ENCODE measurements at regions not wholly inside any gene's neighbourhood (a gene's known extent, or its start where the extent isn't known, plus 50 kb on each side); places are given as distances from the start of the nearest gene placed in this dataset.

DNA sequence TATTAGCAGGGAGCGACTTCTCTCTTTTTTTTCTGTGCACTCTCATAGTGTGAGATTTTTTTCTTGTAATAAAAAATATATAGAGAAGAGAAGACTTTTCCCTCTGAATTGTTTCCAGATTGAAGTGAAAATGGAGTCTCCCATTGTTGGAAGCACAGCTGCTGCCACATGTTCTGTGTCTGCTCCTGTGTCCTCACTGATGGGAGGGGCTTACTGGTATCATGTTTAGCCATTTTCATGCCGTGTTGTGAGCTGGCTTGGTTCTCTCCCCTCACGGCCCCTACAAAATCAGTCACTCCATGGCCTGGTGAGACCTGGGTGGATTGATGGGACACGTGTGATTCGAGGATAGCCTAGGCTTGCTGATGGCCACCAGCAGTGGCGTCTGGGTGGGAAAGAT is 379.7 kb upstream of the DDHD1 start:
- intact Hi-C loops (cut with DNase I), result loop anchor here (10.0 kb wide), 1 partner anchor 812 kb away; no protein-coding TSS in a partner anchor
- peak in 1 of 5 donors; percentile 77 for DNase-seq
- H3K9ac ChIP-seq (ENCODE audit: low read length in 3 of 3), result no peak overlapping the region
- no peaks in the 10 kb centered on the region for H3K27me3 ChIP-seq (ENCODE audit: control insufficient read depth, insufficient read depth, low read length)
- H3K9me3 ChIP-seq (ENCODE audit: control insufficient read depth in 2 of 3, insufficient read depth in 1 of 3, low read length in 3 of 3), result no peaks in the 10 kb centered on the region
- no peaks in the 10 kb centered on the region for H3K36me3 ChIP-seq (ENCODE audit: control insufficient read depth in 2 of 3, insufficient read depth in 3 of 3, low read length in 3 of 3)
- no peak overlapping the region for H3K4me3 ChIP-seq (ENCODE audit: low read length in 3 of 3)
- no peak for FAIRE-seq
- no peaks in the 10 kb centered on the region for H3K4me1 ChIP-seq (ENCODE audit: control insufficient read depth in 2 of 3, insufficient read depth in 2 of 3, low read depth in 1 of 3, low read length in 3 of 3)
- no peak overlapping the region for H3K27ac ChIP-seq (ENCODE audit: low read depth in 2 of 2, low read length in 2 of 2)
- TF ChIP-seq, protein P1, sequence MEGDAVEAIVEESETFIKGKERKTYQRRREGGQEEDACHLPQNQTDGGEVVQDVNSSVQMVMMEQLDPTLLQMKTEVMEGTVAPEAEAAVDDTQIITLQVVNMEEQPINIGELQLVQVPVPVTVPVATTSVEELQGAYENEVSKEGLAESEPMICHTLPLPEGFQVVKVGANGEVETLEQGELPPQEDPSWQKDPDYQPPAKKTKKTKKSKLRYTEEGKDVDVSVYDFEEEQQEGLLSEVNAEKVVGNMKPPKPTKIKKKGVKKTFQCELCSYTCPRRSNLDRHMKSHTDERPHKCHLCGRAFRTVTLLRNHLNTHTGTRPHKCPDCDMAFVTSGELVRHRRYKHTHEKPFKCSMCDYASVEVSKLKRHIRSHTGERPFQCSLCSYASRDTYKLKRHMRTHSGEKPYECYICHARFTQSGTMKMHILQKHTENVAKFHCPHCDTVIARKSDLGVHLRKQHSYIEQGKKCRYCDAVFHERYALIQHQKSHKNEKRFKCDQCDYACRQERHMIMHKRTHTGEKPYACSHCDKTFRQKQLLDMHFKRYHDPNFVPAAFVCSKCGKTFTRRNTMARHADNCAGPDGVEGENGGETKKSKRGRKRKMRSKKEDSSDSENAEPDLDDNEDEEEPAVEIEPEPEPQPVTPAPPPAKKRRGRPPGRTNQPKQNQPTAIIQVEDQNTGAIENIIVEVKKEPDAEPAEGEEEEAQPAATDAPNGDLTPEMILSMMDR (IDR thresholded peaks at IDR 0.05; ENCODE audit: borderline replicate concordance, extremely low read depth, insufficient read depth), result no peak

GRCh38 chr14:53531730-53532129 is 378.6 kb upstream of the DDHD1 start:
- intact Hi-C loops (cut with DNase I), result loop anchor here (10.0 kb wide), 1 partner anchor 813 kb away; no protein-coding TSS in a partner anchor
- Histone ChIP-seq H3K27me3 (ENCODE audit: control insufficient read depth, insufficient read depth, low read length) (no peaks in the 10 kb centered on the region), H3K9ac (ENCODE audit: low read length in 3 of 3) (no peak overlapping the region), H3K4me1 (ENCODE audit: control insufficient read depth in 2 of 3, insufficient read depth in 2 of 3, low read depth in 1 of 3, low read length in 3 of 3) (no peaks in the 10 kb centered on the region), H3K36me3 (ENCODE audit: control insufficient read depth in 2 of 3, insufficient read depth in 3 of 3, low read length in 3 of 3) (no peaks in the 10 kb centered on the region), H3K4me3 (ENCODE audit: low read length in 3 of 3) (no peak overlapping the region), H3K27ac (ENCODE audit: low read depth in 2 of 2, low read length in 2 of 2) (no peak overlapping the region), H3K9me3 (ENCODE audit: control insufficient read depth in 2 of 3, insufficient read depth in 1 of 3, low read length in 3 of 3) (no peaks in the 10 kb centered on the region)
- TF ChIP-seq, protein P1 (IDR thresholded peaks at IDR 0.05; ENCODE audit: borderline replicate concordance, extremely low read depth, insufficient read depth), result no peak
- DNase-seq (no peak), FAIRE-seq (no peak)

DNA sequence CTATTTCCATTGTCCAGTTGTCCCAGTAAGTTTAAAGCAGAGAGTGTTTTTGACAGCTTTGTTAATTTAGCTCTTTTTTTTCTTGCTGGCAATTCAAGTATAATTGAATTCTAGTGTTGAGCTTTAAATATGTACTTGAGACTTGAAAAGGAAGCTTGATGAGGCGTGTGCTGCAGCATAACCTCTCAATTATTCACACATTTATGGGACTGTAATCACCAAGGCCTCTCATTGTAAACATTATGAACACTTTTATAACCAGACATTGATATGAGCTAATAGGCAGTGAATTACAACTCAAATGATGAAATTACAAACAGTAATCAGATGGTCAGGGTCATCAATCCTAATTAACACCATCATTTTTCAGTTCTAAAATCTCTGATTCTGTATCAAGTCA is 378.0 kb upstream of the DDHD1 start:
- Histone ChIP-seq H3K4me1 (ENCODE audit: control insufficient read depth in 2 of 3, insufficient read depth in 2 of 3, low read depth in 1 of 3, low read length in 3 of 3) (no peaks in the 10 kb centered on the region), H3K27me3 (ENCODE audit: control insufficient read depth, insufficient read depth, low read length) (no peaks in the 10 kb centered on the region), H3K36me3 (ENCODE audit: control insufficient read depth in 2 of 3, insufficient read depth in 3 of 3, low read length in 3 of 3) (no peaks in the 10 kb centered on the region), H3K9me3 (ENCODE audit: control insufficient read depth in 2 of 3, insufficient read depth in 1 of 3, low read length in 3 of 3) (no peaks in the 10 kb centered on the region), H3K4me3 (ENCODE audit: low read length in 3 of 3) (no peak overlapping the region), H3K27ac (ENCODE audit: low read depth in 2 of 2, low read length in 2 of 2) (no peak overlapping the region), H3K9ac (ENCODE audit: low read length in 3 of 3) (no peak overlapping the region)
- TF ChIP-seq, protein P1 (IDR thresholded peaks at IDR 0.05; ENCODE audit: borderline replicate concordance, extremely low read depth, insufficient read depth), result no peak
- intact Hi-C loops (cut with DNase I), result loop anchor here (10.0 kb wide), 1 partner anchor 814 kb away; no protein-coding TSS in a partner anchor
- DNase-seq, result no peak
- no peak for FAIRE-seq

DNA sequence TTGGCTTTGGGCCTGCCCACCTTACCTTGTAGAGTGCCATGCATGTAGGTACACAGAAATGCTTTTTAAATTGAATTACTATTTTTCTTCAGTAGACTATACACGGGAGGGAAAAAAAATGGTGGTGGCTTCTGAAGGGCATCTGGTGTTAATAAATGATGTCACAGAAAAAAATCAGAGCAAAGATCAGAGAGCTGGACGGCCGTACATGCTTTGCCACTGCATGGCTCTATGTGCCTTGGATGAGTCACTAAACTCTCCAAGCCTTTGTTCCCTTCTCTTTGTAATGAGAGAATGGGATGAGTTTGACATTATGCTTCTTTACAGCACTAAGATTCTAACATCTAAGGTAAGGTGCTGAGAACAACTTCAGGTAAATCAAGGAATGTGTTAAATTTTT is 376.4 kb upstream of the DDHD1 start:
- FAIRE-seq (no peak), DNase-seq (no peak)
- no peak overlapping the region for H3K27ac ChIP-seq (ENCODE audit: low read depth in 2 of 2, low read length in 2 of 2)
- no peaks in the 10 kb centered on the region for H3K27me3 ChIP-seq (ENCODE audit: control insufficient read depth, insufficient read depth, low read length)
- no peak overlapping the region for H3K9ac ChIP-seq (ENCODE audit: low read length in 3 of 3)
- TF ChIP-seq, protein P1 (IDR thresholded peaks at IDR 0.05; ENCODE audit: borderline replicate concordance, extremely low read depth, insufficient read depth), result no peak
- H3K4me3 ChIP-seq (ENCODE audit: low read length in 3 of 3), result no peak overlapping the region
- H3K4me1 ChIP-seq (ENCODE audit: control insufficient read depth in 2 of 3, insufficient read depth in 2 of 3, low read depth in 1 of 3, low read length in 3 of 3), result no peaks in the 10 kb centered on the region
- H3K36me3 ChIP-seq (ENCODE audit: control insufficient read depth in 2 of 3, insufficient read depth in 3 of 3, low read length in 3 of 3), result no peaks in the 10 kb centered on the region
- intact Hi-C loops (cut with DNase I), result no loop called here
- H3K9me3 ChIP-seq (ENCODE audit: control insufficient read depth in 2 of 3, insufficient read depth in 1 of 3, low read length in 3 of 3), result no peaks in the 10 kb centered on the region
